ENCODE measurements at regions not wholly inside any gene's neighbourhood (a gene's known extent, or its start where the extent isn't known, plus 50 kb on each side); places are given as distances from the start of the nearest gene placed in this dataset.
"Not testable (repeated sequence)": the region's sequence is repeated elsewhere in the genome, so short reads cannot be mapped to it uniquely, and the experiment has no call there.

- no peak for DNase-seq
These were observed 143.0 kb downstream of the PPP1R3A start for GRCh38 chr7:113775804-113776203.

- no peak for DNase-seq
These were observed 143.4 kb downstream of the PPP1R3A start for GRCh38 chr7:113775401-113775800.

- DNase-seq: no peak
These were observed 144.5 kb downstream of the PPP1R3A start for GRCh38 chr7:113774182-113774807.

- no peak for DNase-seq
These were observed 148.6 kb downstream of the PPP1R3A start for GRCh38 chr7:113770146-113770738.

- no peak for DNase-seq
These were observed 150.4 kb downstream of the PPP1R3A start for GRCh38 chr7:113768387-113768786.

GRCh38 chr7:113764401-113765035 is 154.3 kb downstream of the PPP1R3A start:
- DNase-seq: no peak

- DNase-seq: no peak
These were observed 155.6 kb downstream of the PPP1R3A start for GRCh38 chr7:113763226-113763625.

GRCh38 chr7:113756250-113756649 is 162.6 kb downstream of the PPP1R3A start:
- no peak for DNase-seq

GRCh38 chr7:113752689-113753088 is 166.1 kb downstream of the PPP1R3A start:
- DNase-seq: no peak

- DNase-seq: no peak
These were observed 166.5 kb downstream of the PPP1R3A start for GRCh38 chr7:113752289-113752688.

GRCh38 chr7:113751547-113751946 is 167.3 kb downstream of the PPP1R3A start:
- no peak for DNase-seq

GRCh38 chr7:113748385-113748784 is 170.4 kb downstream of the PPP1R3A start:
- DNase-seq: not testable (repeated sequence)

- not testable (repeated sequence) for DNase-seq
These were observed 175.8 kb downstream of the PPP1R3A start for GRCh38 chr7:113742946-113743431.

- no peak for DNase-seq
These were observed 176.4 kb downstream of the PPP1R3A start for GRCh38 chr7:113742377-113742776.

GRCh38 chr7:113731571-113731970 is 187.2 kb downstream of the PPP1R3A start:
- no peak for DNase-seq

GRCh38 chr7:113730309-113730955 is 188.4 kb downstream of the PPP1R3A start:
- DNase-seq: no peak

- DNase-seq: no peak
These were observed 191.3 kb downstream of the PPP1R3A start for GRCh38 chr7:113727486-113727885.

GRCh38 chr7:113722006-113722405 is 196.8 kb downstream of the PPP1R3A start:
- DNase-seq: no peak

- no peak for DNase-seq
These were observed 201.1 kb downstream of the PPP1R3A start for GRCh38 chr7:113717739-113718138.

GRCh38 chr7:113715981-113716856 is 202.6 kb downstream of the PPP1R3A start:
- DNase-seq: no peak

GRCh38 chr7:113715262-113715661 is 203.5 kb downstream of the PPP1R3A start:
- DNase-seq: no peak

GRCh38 chr7:113710310-113711096 is 208.3 kb downstream of the PPP1R3A start:
- DNase-seq: peak; percentile 38
